Testis (tissue), 2 donors: ENCODE measurements at regions not wholly inside any gene's neighbourhood (a gene's known extent, or its start where the extent isn't known, plus 50 kb on each side); places are given as distances from the start of the nearest gene placed in this dataset.

Experiments
- DNase-seq: peaks from one replicate; pipeline ENCODE4 v3.0.0-alpha.2; 2019
- H3K27ac ChIP-seq, 2 donors: fragments of 200-600 bp; sonication (generic); one replicate each; pipeline ENCODE4 v1.5.1; 2019
- H3K27me3 ChIP-seq: fragments of 200-600 bp; sonication (generic); one replicate; pipeline ENCODE4 v1.5.1; 2019
- H3K36me3 ChIP-seq: fragments of 200-600 bp; sonication (generic); one replicate; pipeline ENCODE4 v1.5.1; 2017; ENCODE audit warnings: low read depth; ENCODE audit errors: missing control alignments
- H3K4me1 ChIP-seq: fragments of 200-600 bp; sonication (generic); one replicate; pipeline ENCODE4 v1.5.1; 2019
- H3K4me3 ChIP-seq, 2 donors: fragments of 200-600 bp; sonication (generic); one replicate each; pipeline ENCODE4 v1.5.1; 2017 to 2019
- H3K9me3 ChIP-seq: fragments of 200-600 bp; sonication (generic); one replicate; pipeline ENCODE4 v1.5.1; 2017
- POLR2A ChIP-seq: fragments of 450-650 bp; IDR thresholded peaks from one replicate; pipeline ENCODE4 v1.6.1; 2017; ENCODE audit warnings: antibody characterized with exemption, mild to moderate bottlenecking, moderate library complexity
- WGBS, 2 donors: methylation state at CpG; one replicate each; pipeline ENCODE4 v1.1.5; 2018; 5-methylcytosine and 5-hydroxymethylcytosine counted together
- intact Hi-C: fragments of 100-400 bp; cut with DNase I; formaldehyde crosslinking; loops from one replicate; pipeline ENCODE4 v1.15.1; 2023; ENCODE audit warnings: low total_unique reads
- TF ChIP-seq, protein P1 (sequence below), 3 experiments: fragments of 450-650 bp in 2 of 3; fragments of 200-600 bp in 1 of 3; sonication (generic) in 1 of 3; IDR thresholded peaks; one replicate each; pipeline ENCODE4 v1.5.1; 2016 to 2019; ENCODE audit warnings: antibody characterized with exemption in 3 of 3, mild to moderate bottlenecking in 2 of 3, moderate library complexity in 1 of 3

DNA sequence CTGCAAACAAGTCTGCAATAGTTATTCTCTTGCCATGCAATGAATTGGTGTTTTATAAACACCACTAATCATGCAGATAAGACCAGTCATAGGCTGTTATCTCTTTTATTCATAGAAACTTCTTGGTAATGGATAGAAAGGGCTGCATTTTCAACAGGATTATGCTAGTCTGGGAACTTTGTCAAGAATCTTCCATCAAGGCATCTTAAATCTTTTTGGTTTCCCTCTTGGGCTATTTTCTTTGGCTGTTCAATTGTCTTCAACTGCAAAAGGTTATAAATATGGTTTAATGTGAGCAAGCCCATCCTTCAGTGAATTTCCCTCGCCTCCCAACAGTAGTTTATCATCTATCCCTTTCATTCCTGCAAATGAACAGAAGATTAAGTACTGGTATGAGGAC is 59.0 kb upstream of the MINAR1 start:
- no peak for DNase-seq
- no peak for TF ChIP-seq POLR2A
- TF ChIP-seq, protein P1, sequence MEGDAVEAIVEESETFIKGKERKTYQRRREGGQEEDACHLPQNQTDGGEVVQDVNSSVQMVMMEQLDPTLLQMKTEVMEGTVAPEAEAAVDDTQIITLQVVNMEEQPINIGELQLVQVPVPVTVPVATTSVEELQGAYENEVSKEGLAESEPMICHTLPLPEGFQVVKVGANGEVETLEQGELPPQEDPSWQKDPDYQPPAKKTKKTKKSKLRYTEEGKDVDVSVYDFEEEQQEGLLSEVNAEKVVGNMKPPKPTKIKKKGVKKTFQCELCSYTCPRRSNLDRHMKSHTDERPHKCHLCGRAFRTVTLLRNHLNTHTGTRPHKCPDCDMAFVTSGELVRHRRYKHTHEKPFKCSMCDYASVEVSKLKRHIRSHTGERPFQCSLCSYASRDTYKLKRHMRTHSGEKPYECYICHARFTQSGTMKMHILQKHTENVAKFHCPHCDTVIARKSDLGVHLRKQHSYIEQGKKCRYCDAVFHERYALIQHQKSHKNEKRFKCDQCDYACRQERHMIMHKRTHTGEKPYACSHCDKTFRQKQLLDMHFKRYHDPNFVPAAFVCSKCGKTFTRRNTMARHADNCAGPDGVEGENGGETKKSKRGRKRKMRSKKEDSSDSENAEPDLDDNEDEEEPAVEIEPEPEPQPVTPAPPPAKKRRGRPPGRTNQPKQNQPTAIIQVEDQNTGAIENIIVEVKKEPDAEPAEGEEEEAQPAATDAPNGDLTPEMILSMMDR (IDR thresholded peaks at IDR 0.05) = no peak
- H3K4me1 ChIP-seq = no peaks in the 10 kb centered on the region
- no peak overlapping the region for H3K4me3 ChIP-seq
- WGBS, 2 donors = 63% methylated on average over 1 of the region's 1 CpG
- no peaks in the 10 kb centered on the region for H3K9me3 ChIP-seq
- H3K27ac ChIP-seq = no peak overlapping the region
- no peaks in the 10 kb centered on the region for H3K27me3 ChIP-seq
- intact Hi-C loops = no loop called here
- no peaks in the 10 kb centered on the region for H3K36me3 ChIP-seq

DNA sequence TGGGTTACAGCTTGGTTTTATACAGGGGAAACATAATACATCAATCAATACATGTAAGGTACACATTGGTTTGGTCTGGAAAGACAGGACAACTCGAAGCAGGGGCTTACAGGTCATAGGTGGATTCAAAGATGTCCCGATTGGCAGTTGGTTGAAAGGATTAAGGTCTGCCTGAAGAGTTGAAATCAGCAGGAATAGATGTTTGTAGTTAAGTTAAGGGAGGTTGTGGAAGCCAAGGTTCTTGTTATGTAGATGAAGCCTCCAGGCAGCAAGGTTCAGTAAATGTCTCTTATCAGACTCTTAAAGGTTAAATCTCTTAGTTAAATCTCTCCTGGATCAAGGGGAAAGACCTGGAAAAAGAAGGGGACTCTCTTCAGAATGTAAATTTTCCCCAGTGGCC is 58.4 kb upstream of the MINAR1 start:
- WGBS, 2 donors = 63 to 83% methylated on average over 2 of the region's 2 CpGs
- TF ChIP-seq POLR2A = no peak
- H3K4me3 ChIP-seq = no peak overlapping the region

DNA sequence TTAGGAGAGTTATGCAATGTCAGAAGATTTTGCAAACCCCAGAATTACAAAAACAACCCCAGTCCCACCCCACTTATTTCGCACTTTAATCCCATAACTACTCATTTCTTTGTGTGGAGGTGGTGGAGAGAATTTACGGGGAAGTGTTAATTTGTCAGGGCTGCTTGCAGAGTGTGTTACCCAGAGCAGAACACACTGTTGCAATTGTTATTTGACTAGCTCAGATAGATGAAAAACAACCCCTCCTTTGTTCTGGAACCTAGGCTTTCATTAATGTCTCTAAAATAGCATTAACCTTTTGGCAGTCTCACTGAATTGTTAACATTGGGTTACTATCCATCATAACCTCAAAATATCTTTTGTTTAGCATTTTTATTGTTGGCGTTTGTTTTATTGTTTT is 55.8 kb upstream of the MINAR1 start:
- intact Hi-C loops = no loop called here
- Histone ChIP-seq H3K36me3 (no peaks in the 10 kb centered on the region), H3K27ac (no peak overlapping the region), H3K4me1 (peaks cover 3% of the 10 kb centered on the region), H3K9me3 (no peaks in the 10 kb centered on the region), H3K27me3 (no peaks in the 10 kb centered on the region), H3K4me3 (no peak overlapping the region)
- DNase-seq = no peak
- TF ChIP-seq, protein P1 (IDR thresholded peaks at IDR 0.05) = no peak
- TF ChIP-seq POLR2A = no peak
- WGBS, 2 donors = 54 to 61% methylated on average over 3 of the region's 3 CpGs

More for the DNA sequence above, 58.4 kb upstream of the MINAR1 start:
- Histone ChIP-seq H3K36me3 (no peaks in the 10 kb centered on the region), H3K27ac (no peak overlapping the region), H3K4me1 (no peaks in the 10 kb centered on the region), H3K9me3 (no peaks in the 10 kb centered on the region), H3K27me3 (no peaks in the 10 kb centered on the region)
- intact Hi-C loops = no loop called here
- no peak for DNase-seq

DNA sequence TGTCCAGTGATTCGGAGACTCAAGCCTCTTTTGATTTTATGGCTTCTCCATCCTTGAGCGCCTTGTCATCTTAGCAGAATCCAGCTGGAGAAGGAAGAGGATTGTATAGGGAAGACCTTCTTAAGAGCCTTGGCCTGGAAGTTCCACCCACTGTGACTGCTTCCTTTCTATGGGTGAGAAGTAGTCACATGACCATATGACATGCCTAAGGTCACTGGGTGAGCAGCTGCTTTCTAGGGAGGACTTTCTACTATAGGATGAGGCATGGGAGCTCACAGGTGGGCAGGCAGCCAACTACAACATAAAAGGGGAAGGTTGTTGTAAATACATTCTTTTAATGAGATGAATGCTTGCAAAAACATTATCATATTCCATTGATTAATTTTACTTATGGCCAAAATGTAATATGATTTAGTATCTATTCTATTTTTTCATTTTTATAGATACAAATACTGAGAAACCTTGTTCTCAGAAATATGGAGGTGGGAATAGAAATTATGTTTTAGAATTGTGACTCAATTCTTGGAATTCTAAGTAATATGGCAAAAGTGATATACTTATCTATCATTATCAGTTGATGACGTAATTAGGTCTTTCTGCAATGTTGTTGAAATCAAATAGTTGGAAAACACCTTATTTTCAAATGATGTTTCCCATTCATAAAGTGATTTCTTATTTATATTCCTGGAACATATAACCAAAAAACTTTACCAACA is 53.6 kb upstream of the MINAR1 start:
- WGBS, 2 donors = 87 to 93% methylated on average over 3 of the region's 3 CpGs
- intact Hi-C loops = no loop called here
- no peak overlapping the region for H3K27ac ChIP-seq
- no peaks in the 10 kb centered on the region for H3K9me3 ChIP-seq
- no peak for DNase-seq
- H3K36me3 ChIP-seq = no peaks in the 10 kb centered on the region
- TF ChIP-seq, protein P1 (IDR thresholded peaks at IDR 0.05) = no peak
- no peak for TF ChIP-seq POLR2A
- H3K27me3 ChIP-seq = no peaks in the 10 kb centered on the region
- H3K4me1 ChIP-seq = peaks cover 3% of the 10 kb centered on the region
- no peak overlapping the region for H3K4me3 ChIP-seq

DNA sequence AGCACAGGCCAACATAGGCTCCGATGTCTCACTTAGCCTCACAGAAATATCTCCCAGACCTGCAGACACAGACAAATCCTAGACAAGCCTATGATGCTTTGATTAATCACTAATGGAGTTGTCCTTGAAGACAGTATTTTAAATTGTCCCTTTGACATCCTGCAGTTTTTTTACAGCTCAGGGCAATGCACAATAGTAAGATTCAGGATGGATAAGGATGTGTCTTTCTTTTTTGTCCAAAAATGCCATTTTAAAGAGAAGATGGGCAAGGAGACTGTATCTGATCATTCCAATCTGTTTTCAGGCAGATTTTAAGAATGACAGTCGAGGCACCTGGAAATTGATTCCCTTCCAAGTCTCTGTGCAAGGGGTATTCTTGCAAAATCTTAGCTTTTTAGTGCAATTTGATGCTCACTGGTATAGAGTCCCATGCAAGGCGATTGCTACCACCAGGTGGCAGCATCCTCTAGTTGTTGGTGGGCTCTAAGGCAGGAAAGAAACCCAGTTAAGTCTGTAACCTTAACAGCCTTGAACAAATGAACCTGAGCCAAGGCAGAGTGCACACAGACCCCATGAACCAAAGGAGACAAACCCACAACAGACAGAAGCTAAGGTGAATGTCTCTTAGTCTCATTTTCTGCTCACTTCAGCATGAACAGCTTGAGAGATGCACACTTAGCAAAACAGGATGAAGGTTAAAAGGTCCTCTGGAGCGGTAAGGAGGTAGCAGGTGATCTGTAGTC is 51.2 kb upstream of the MINAR1 start:
- TF ChIP-seq POLR2A = no peak
- TF ChIP-seq, protein P1 (IDR thresholded peaks at IDR 0.05) = peak; percentile 79 to 85 (median 81)
- intact Hi-C loops = no loop called here

More for the DNA sequence above, 51.2 kb upstream of the MINAR1 start:
- WGBS, 2 donors = 52 to 63% methylated on average over 4 of the region's 4 CpGs
- Histone ChIP-seq H3K4me3 (no peak overlapping the region), H3K9me3 (no peaks in the 10 kb centered on the region), H3K4me1 (peaks cover 3% of the 10 kb centered on the region), H3K27ac (no peak overlapping the region), H3K27me3 (no peaks in the 10 kb centered on the region), H3K36me3 (no peaks in the 10 kb centered on the region)
- DNase-seq = peak; percentile 92
